B cell (primary cell): ENCODE measurements at regions not wholly inside any gene's neighbourhood (a gene's known extent, or its start where the extent isn't known, plus 50 kb on each side); places are given as distances from the start of the nearest gene placed in this dataset.

ENCODE experiments used
- EZH2 ChIP-seq: IDR thresholded peaks from 2 replicates; pipeline ENCODE4 v1.6.1; 2012; ENCODE audit warnings: borderline replicate concordance, low read depth, mild to moderate bottlenecking, moderate library complexity, low read length; ENCODE audit not compliant: insufficient read depth, poor library complexity, severe bottlenecking
- TF ChIP-seq, protein P1 (sequence below): fragments of 200-600 bp; IDR thresholded peaks from one replicate; pipeline ENCODE4 v1.8.0; 2022; ENCODE audit warnings: antibody characterized with exemption, mild to moderate bottlenecking

DNA sequence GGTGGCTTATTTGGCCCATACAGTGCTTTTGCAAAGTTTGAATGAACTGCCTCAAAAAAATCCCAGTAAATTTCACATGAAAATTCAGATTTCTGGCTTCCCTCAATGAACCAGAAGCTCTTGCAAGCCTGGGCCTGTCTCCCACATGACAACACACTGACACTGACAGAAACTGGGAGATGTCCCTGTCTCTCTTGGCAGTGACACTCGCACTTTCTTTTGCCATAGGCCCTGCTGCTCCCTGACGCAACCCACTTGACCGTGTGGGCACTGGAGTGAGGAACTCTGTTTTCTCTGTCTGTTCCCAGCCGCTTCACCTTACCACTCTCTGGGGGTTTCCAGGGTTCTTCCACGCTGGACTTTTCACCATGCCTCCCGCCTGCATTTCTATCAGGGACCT, 524.5 kb downstream of the SHQ1 start:
- TF ChIP-seq, protein P1, sequence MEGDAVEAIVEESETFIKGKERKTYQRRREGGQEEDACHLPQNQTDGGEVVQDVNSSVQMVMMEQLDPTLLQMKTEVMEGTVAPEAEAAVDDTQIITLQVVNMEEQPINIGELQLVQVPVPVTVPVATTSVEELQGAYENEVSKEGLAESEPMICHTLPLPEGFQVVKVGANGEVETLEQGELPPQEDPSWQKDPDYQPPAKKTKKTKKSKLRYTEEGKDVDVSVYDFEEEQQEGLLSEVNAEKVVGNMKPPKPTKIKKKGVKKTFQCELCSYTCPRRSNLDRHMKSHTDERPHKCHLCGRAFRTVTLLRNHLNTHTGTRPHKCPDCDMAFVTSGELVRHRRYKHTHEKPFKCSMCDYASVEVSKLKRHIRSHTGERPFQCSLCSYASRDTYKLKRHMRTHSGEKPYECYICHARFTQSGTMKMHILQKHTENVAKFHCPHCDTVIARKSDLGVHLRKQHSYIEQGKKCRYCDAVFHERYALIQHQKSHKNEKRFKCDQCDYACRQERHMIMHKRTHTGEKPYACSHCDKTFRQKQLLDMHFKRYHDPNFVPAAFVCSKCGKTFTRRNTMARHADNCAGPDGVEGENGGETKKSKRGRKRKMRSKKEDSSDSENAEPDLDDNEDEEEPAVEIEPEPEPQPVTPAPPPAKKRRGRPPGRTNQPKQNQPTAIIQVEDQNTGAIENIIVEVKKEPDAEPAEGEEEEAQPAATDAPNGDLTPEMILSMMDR = no peak
- TF ChIP-seq EZH2 = no peak
